NCI-H748 (cell line): ENCODE measurements at regions not wholly inside any gene's neighbourhood (a gene's known extent, or its start where the extent isn't known, plus 50 kb on each side); places are given as distances from the start of the nearest gene placed in this dataset.

Experiments used
- DNase-seq: peaks from one replicate; lab custom pipeline; 2025; ENCODE audit not compliant: unreplicated experiment; lab: John Stamatoyannopoulos, UW

GRCh38 chr16:65500919-65501318 lies 379.1 kb upstream of the CDH11 start:
- DNase-seq, result no peak

- no peak for DNase-seq
These were observed 378.1 kb upstream of the CDH11 start for GRCh38 chr16:65500007-65500406.

- no peak for DNase-seq
These were observed 377.7 kb upstream of the CDH11 start for GRCh38 chr16:65499566-65499965.

- DNase-seq, result no peak
These were observed 375.7 kb upstream of the CDH11 start for GRCh38 chr16:65497571-65497970.

GRCh38 chr16:65495106-65495505 lies 373.2 kb upstream of the CDH11 start:
- DNase-seq, result no peak

GRCh38 chr16:65494609-65495008 lies 372.7 kb upstream of the CDH11 start:
- no peak for DNase-seq

- DNase-seq, result no peak
These were observed 372.2 kb upstream of the CDH11 start for GRCh38 chr16:65494080-65494479.

GRCh38 chr16:65490286-65490685 lies 368.4 kb upstream of the CDH11 start:
- no peak for DNase-seq

GRCh38 chr16:65489531-65490023 lies 367.7 kb upstream of the CDH11 start:
- DNase-seq, result no peak

- no peak for DNase-seq
These were observed 365.4 kb upstream of the CDH11 start for GRCh38 chr16:65487231-65487630.

GRCh38 chr16:65481956-65482355 lies 360.1 kb upstream of the CDH11 start:
- no peak for DNase-seq

- peak; percentile 75 for DNase-seq
These were observed 358.6 kb upstream of the CDH11 start for GRCh38 chr16:65480281-65481091.

GRCh38 chr16:65476448-65476955 lies 354.6 kb upstream of the CDH11 start:
- no peak for DNase-seq

- no peak for DNase-seq
These were observed 351.8 kb upstream of the CDH11 start for GRCh38 chr16:65473699-65474098.

GRCh38 chr16:65469116-65469515 lies 347.3 kb upstream of the CDH11 start:
- DNase-seq, result no peak

- DNase-seq, result no peak
These were observed 346.3 kb upstream of the CDH11 start for GRCh38 chr16:65468133-65468532.

GRCh38 chr16:65463652-65464260 lies 341.9 kb upstream of the CDH11 start:
- no peak for DNase-seq

- no peak for DNase-seq
These were observed 335.2 kb upstream of the CDH11 start for GRCh38 chr16:65457084-65457483.

- no peak for DNase-seq
These were observed 333.9 kb upstream of the CDH11 start for GRCh38 chr16:65455761-65456160.

GRCh38 chr16:65453646-65454045 lies 331.8 kb upstream of the CDH11 start:
- peak; percentile 79 for DNase-seq

GRCh38 chr16:65449526-65449925 lies 327.7 kb upstream of the CDH11 start:
- DNase-seq, result no peak

- peak; percentile 2 for DNase-seq
These were observed 324.6 kb upstream of the CDH11 start for GRCh38 chr16:65446427-65446826.
